GM23338 (cell line): ENCODE measurements at regions not wholly inside any gene's neighbourhood (a gene's known extent, or its start where the extent isn't known, plus 50 kb on each side); places are given as distances from the start of the nearest gene placed in this dataset.

Experiments
- ATAC-seq: fragments of 200-7000 bp; cut with Tn5 transposase; 3 replicates; pipeline ENCODE4 v1.9.1; 2020
- DNase-seq: peaks from one replicate; pipeline ENCODE4 v3.0.0-alpha.2; 2015; ENCODE audit warnings: low spot score
- H2AFZ ChIP-seq: fragments of 200-600 bp; sonication (generic); 2 replicates; pipeline ENCODE4 v1.8.0; 2016; ENCODE audit warnings: antibody characterized with exemption, mild to moderate bottlenecking, moderate library complexity
- H3F3A ChIP-seq: fragments of 200-600 bp; sonication (generic); replicated peaks from 2 replicates; pipeline ENCODE4 v1.8.0; 2017; ENCODE audit warnings: antibody characterized with exemption, mixed run types, low read depth
- H3K27ac ChIP-seq: fragments of 200-600 bp; sonication (generic); 2 replicates; pipeline ENCODE4 v1.6.1; 2016; ENCODE audit warnings: low read depth
- H3K27me3 ChIP-seq: fragments of 200-600 bp; sonication (generic); 2 replicates; pipeline ENCODE4 v1.8.0; 2016; ENCODE audit warnings: mild to moderate bottlenecking, mixed run types, moderate library complexity; ENCODE audit not compliant: insufficient read depth
- H3K36me3 ChIP-seq: fragments of 200-600 bp; sonication (generic); 2 replicates; pipeline ENCODE4 v1.8.0; 2016; ENCODE audit warnings: mild to moderate bottlenecking; ENCODE audit not compliant: insufficient read depth
- H3K4me1 ChIP-seq: fragments of 200-600 bp; sonication (generic); 2 replicates; pipeline ENCODE4 v1.8.0; 2016; ENCODE audit warnings: mild to moderate bottlenecking, moderate library complexity; ENCODE audit not compliant: insufficient read depth
- H3K4me2 ChIP-seq: fragments of 200-600 bp; sonication (generic); 2 replicates; pipeline ENCODE4 v1.7.1; 2017; ENCODE audit warnings: mixed run types
- H3K4me3 ChIP-seq: fragments of 200-600 bp; sonication (generic); 2 replicates; pipeline ENCODE4 v1.6.1; 2016; ENCODE audit warnings: mixed run types
- H3K79me2 ChIP-seq: fragments of 200-600 bp; sonication (generic); replicated peaks from 2 replicates; pipeline ENCODE4 v1.8.0; 2017; ENCODE audit warnings: mild to moderate bottlenecking; ENCODE audit not compliant: insufficient read depth
- H3K9me2 ChIP-seq: fragments of 200-600 bp; sonication (generic); 2 replicates; pipeline ENCODE4 v1.8.0; 2017; ENCODE audit not compliant: insufficient read depth
- H4K20me1 ChIP-seq: fragments of 200-600 bp; sonication (generic); replicated peaks from 2 replicates; pipeline ENCODE4 v1.8.0; 2017; ENCODE audit warnings: mild to moderate bottlenecking; ENCODE audit not compliant: insufficient read depth
- H3K27ac Mint-ChIP-seq: 2 replicates; pipeline ENCODE4 v1.8.0; 2020; ENCODE audit warnings: inconsistent platforms, mild to moderate bottlenecking, moderate library complexity, mixed read lengths
- H3K27me3 Mint-ChIP-seq: 3 replicates; pipeline ENCODE4 v1.8.0; 2022; ENCODE audit warnings: low read depth, mild to moderate bottlenecking, moderate library complexity, mixed read lengths, inconsistent platforms; ENCODE audit not compliant: insufficient read depth, poor library complexity
- H3K36me3 Mint-ChIP-seq: 3 replicates; pipeline ENCODE4 v1.8.0; 2021; ENCODE audit warnings: low read depth, mild to moderate bottlenecking, inconsistent platforms, moderate library complexity, mixed read lengths
- H3K4me1 Mint-ChIP-seq: 3 replicates; pipeline ENCODE4 v1.8.0; 2020; ENCODE audit warnings: mild to moderate bottlenecking, inconsistent platforms, mixed read lengths
- H3K4me3 Mint-ChIP-seq: 3 replicates; pipeline ENCODE4 v1.8.0; 2021; ENCODE audit warnings: moderate library complexity, mild to moderate bottlenecking, inconsistent platforms, mixed read lengths
- H3K9me3 Mint-ChIP-seq: 3 replicates; pipeline ENCODE4 v1.8.0; 2020; ENCODE audit warnings: moderate library complexity, mild to moderate bottlenecking, inconsistent platforms, mixed read lengths
- CREB1 ChIP-seq: fragments of 250-450 bp; sonication (Bioruptor Pico); IDR thresholded peaks from 2 replicates; pipeline ENCODE4 v1.5.0; 2020; ENCODE audit warnings: low read depth, mild to moderate bottlenecking, moderate library complexity
- CTCF ChIP-seq, 2 experiments: fragments of 200-600 bp in 1 of 2; sonication (generic) in 1 of 2; conservative IDR thresholded peaks; 2 replicates each; pipeline versions ENCODE4 v1.5.1 to v1.6.1; 2016 to 2017; ENCODE audit warnings: antibody characterized with exemption in 2 of 2, low read depth in 2 of 2, mild to moderate bottlenecking in 2 of 2, moderate library complexity in 1 of 2
- ETS1 ChIP-seq: IDR thresholded peaks from 2 replicates; pipeline ENCODE4 v1.6.1; 2016; ENCODE audit warnings: antibody characterized with exemption
- EZH2 ChIP-seq: fragments of 200-600 bp; sonication (generic); IDR thresholded peaks from one replicate; pipeline ENCODE4 v1.8.0; 2017; ENCODE audit warnings: antibody characterized with exemption, mild to moderate bottlenecking, low read depth; ENCODE audit not compliant: unreplicated experiment
- EZH2phosphoT487 ChIP-seq: fragments of 200-600 bp; sonication (generic); IDR thresholded peaks from one replicate; pipeline ENCODE4 v1.8.1; 2018; ENCODE audit warnings: antibody characterized with exemption; ENCODE audit not compliant: unreplicated experiment
- JUNB ChIP-seq: IDR thresholded peaks from one replicate; pipeline ENCODE4 v1.6.1; 2016; ENCODE audit warnings: antibody characterized with exemption; ENCODE audit not compliant: unreplicated experiment
- NANOG ChIP-seq: IDR thresholded peaks from 2 replicates; pipeline ENCODE4 v1.6.1; 2016; ENCODE audit warnings: antibody characterized with exemption, borderline replicate concordance
- POLR2AphosphoS5 ChIP-seq: IDR thresholded peaks from 2 replicates; pipeline ENCODE4 v1.6.1; 2016; ENCODE audit warnings: antibody characterized with exemption, low read depth
- STAT1 ChIP-seq: IDR thresholded peaks from one replicate; pipeline ENCODE4 v1.6.1; 2016; ENCODE audit warnings: antibody characterized with exemption; ENCODE audit not compliant: unreplicated experiment
- ZNF114 ChIP-seq: fragments of 250-450 bp; sonication (Bioruptor Pico); IDR thresholded peaks from 2 replicates; pipeline ENCODE4 v1.5.0; 2020; ENCODE audit warnings: mild to moderate bottlenecking, moderate library complexity
- ZNF331 ChIP-seq: fragments of 250-450 bp; sonication (Bioruptor Pico); IDR thresholded peaks from 2 replicates; pipeline ENCODE4 v1.5.0; 2020; ENCODE audit warnings: low read depth, mild to moderate bottlenecking, moderate library complexity
- ZNF462 ChIP-seq: fragments of 250-450 bp; sonication (Bioruptor Pico); IDR thresholded peaks from 2 replicates; pipeline ENCODE4 v1.5.0; 2020; ENCODE audit warnings: mild to moderate bottlenecking, moderate library complexity
- TF ChIP-seq, protein P1 (sequence below): IDR thresholded peaks from one replicate; pipeline ENCODE4 v1.6.1; 2018; ENCODE audit warnings: antibody characterized with exemption; ENCODE audit not compliant: unreplicated experiment

DNA sequence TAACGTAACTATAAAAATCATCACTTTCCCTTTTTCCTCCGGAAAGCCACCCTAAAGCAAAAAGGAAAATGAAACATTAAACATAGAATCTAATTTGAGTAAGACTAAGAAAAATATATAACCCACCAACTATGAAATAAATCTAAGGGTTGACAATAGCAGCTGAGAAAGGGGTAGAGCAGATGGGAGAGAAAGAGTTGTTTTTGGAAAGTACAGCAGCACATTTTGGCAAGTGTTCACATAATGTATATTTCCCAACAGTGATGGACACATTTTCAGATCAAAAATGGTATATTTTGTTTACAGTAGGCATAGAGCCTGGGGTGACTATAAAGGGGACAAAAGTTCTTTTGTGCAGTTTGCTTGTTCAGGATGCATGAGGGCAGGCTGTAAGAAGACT, 1287.4 kb upstream of the B3GALT2 start:
- H3K4me3 Mint-ChIP-seq: no peak overlapping the region

More for the DNA sequence above, 1287.4 kb upstream of the B3GALT2 start:
- H3K27ac ChIP-seq: no peak overlapping the region
- no peaks in the 10 kb centered on the region for H3K79me2 ChIP-seq
- no peaks in the 10 kb centered on the region for H4K20me1 ChIP-seq
- H2AFZ ChIP-seq: no peak overlapping the region
- Mint-ChIP-seq H3K4me1 (no peaks in the 10 kb centered on the region), H3K27me3 (no peaks in the 10 kb centered on the region), H3K36me3 (no peaks in the 10 kb centered on the region), H3K9me3 (no peaks in the 10 kb centered on the region), H3K27ac (no peak overlapping the region)
- ATAC-seq (no peak), DNase-seq (no peak)
- no peak overlapping the region for H3K4me3 ChIP-seq
- TF ChIP-seq ZNF331 (CRISPR knock-in tag) (no peak), STAT1 (no peak), ZNF114 (CRISPR knock-in tag) (no peak), CREB1 (no peak), ZNF462 (CRISPR knock-in tag) (no peak), CTCF (conservative IDR thresholded peaks at IDR 0.05; ENCODE audit: low read depth in 2 of 2) (no peak), EZH2 (no peak), ETS1 (no peak), NANOG (no peak), EZH2phosphoT487 (no peak), JUNB (no peak), POLR2AphosphoS5 (no peak)
- TF ChIP-seq, protein P1, sequence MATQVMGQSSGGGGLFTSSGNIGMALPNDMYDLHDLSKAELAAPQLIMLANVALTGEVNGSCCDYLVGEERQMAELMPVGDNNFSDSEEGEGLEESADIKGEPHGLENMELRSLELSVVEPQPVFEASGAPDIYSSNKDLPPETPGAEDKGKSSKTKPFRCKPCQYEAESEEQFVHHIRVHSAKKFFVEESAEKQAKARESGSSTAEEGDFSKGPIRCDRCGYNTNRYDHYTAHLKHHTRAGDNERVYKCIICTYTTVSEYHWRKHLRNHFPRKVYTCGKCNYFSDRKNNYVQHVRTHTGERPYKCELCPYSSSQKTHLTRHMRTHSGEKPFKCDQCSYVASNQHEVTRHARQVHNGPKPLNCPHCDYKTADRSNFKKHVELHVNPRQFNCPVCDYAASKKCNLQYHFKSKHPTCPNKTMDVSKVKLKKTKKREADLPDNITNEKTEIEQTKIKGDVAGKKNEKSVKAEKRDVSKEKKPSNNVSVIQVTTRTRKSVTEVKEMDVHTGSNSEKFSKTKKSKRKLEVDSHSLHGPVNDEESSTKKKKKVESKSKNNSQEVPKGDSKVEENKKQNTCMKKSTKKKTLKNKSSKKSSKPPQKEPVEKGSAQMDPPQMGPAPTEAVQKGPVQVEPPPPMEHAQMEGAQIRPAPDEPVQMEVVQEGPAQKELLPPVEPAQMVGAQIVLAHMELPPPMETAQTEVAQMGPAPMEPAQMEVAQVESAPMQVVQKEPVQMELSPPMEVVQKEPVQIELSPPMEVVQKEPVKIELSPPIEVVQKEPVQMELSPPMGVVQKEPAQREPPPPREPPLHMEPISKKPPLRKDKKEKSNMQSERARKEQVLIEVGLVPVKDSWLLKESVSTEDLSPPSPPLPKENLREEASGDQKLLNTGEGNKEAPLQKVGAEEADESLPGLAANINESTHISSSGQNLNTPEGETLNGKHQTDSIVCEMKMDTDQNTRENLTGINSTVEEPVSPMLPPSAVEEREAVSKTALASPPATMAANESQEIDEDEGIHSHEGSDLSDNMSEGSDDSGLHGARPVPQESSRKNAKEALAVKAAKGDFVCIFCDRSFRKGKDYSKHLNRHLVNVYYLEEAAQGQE: no peak
- H3F3A ChIP-seq: no peaks in the 10 kb centered on the region
- H3K4me2 ChIP-seq: no peak overlapping the region
- no peaks in the 10 kb centered on the region for H3K36me3 ChIP-seq
- H3K4me1 ChIP-seq: no peaks in the 10 kb centered on the region
- no peaks in the 10 kb centered on the region for H3K9me2 ChIP-seq
- no peaks in the 10 kb centered on the region for H3K27me3 ChIP-seq
